GM18907 (cell line): ENCODE measurements at regions not wholly inside any gene's neighbourhood (a gene's known extent, or its start where the extent isn't known, plus 50 kb on each side); places are given as distances from the start of the nearest gene placed in this dataset.
A peak's percentile ranks its signal among the peaks of the same experiment; 100 is the strongest.

Experiments
- ATAC-seq: cut with Tn5 transposase; IDR thresholded peaks from one replicate; pipeline ENCODE4 v1.9.1; 2021; ENCODE audit warnings: mild to moderate bottlenecking, moderate library complexity; ENCODE audit not compliant: unreplicated experiment

GRCh38 chr12:24185782-24186181, 236.3 kb upstream of the SOX5 start:
- ATAC-seq, result no peak

- peak; percentile 88 for ATAC-seq
Measured at GRCh38 chr12:24177889-24178288, 228.4 kb upstream of the SOX5 start.

GRCh38 chr12:24175929-24176328, 226.5 kb upstream of the SOX5 start:
- no peak for ATAC-seq

GRCh38 chr12:24175284-24175683, 225.8 kb upstream of the SOX5 start:
- no peak for ATAC-seq

GRCh38 chr12:24173067-24173466, 223.6 kb upstream of the SOX5 start:
- ATAC-seq, result no peak

GRCh38 chr12:24172773-24173066, 223.2 kb upstream of the SOX5 start:
- no peak for ATAC-seq

- ATAC-seq, result peak; percentile 84
Measured at GRCh38 chr12:24172031-24172772, 222.7 kb upstream of the SOX5 start.

- ATAC-seq, result no peak
Measured at GRCh38 chr12:24155042-24155441, 205.6 kb upstream of the SOX5 start.

GRCh38 chr12:24153079-24153478, 203.6 kb upstream of the SOX5 start:
- ATAC-seq, result no peak

GRCh38 chr12:24152270-24152669, 202.8 kb upstream of the SOX5 start:
- ATAC-seq, result no peak

- ATAC-seq, result no peak
Measured at GRCh38 chr12:24143928-24144327, 194.5 kb upstream of the SOX5 start.

- ATAC-seq, result no peak
Measured at GRCh38 chr12:24139035-24139434, 189.6 kb upstream of the SOX5 start.

GRCh38 chr12:24138041-24138440, 188.6 kb upstream of the SOX5 start:
- no peak for ATAC-seq

GRCh38 chr12:24135158-24135850, 185.8 kb upstream of the SOX5 start:
- no peak for ATAC-seq

GRCh38 chr12:24134092-24134491, 184.6 kb upstream of the SOX5 start:
- ATAC-seq, result no peak

- ATAC-seq, result peak; percentile 62
Measured at GRCh38 chr12:24133384-24133783, 183.9 kb upstream of the SOX5 start.

- peak; percentile 81 for ATAC-seq
Measured at GRCh38 chr12:24127919-24128721, 178.7 kb upstream of the SOX5 start.

- no peak for ATAC-seq
Measured at GRCh38 chr12:24125280-24125679, 175.8 kb upstream of the SOX5 start.

GRCh38 chr12:24121911-24122310, 172.4 kb upstream of the SOX5 start:
- ATAC-seq, result no peak

- no peak for ATAC-seq
Measured at GRCh38 chr12:24118668-24119067, 169.2 kb upstream of the SOX5 start.

- no peak for ATAC-seq
Measured at GRCh38 chr12:24116548-24116947, 167.1 kb upstream of the SOX5 start.

- ATAC-seq, result no peak
Measured at GRCh38 chr12:24113701-24114100, 164.2 kb upstream of the SOX5 start.
